ENCODE measurements at regions not wholly inside any gene's neighbourhood (a gene's known extent, or its start where the extent isn't known, plus 50 kb on each side); places are given as distances from the start of the nearest gene placed in this dataset.

- Mint-ChIP-seq H3K36me3 (ENCODE audit: insufficient read depth, unreplicated experiment) (no peaks in the 10 kb centered on the region), H3K27me3 (ENCODE audit: unreplicated experiment) (no peaks in the 10 kb centered on the region), H3K9me3 (ENCODE audit: low read depth, unreplicated experiment) (no peaks in the 10 kb centered on the region), H3K4me3 (ENCODE audit: low read depth, unreplicated experiment) (no peak overlapping the region), H3K27ac (ENCODE audit: unreplicated experiment) (no peak overlapping the region), H3K4me1 (ENCODE audit: low read depth, unreplicated experiment) (no peaks in the 10 kb centered on the region)
- CTCF ChIA-PET = no interaction called here
- no TSS peak for BruUV-seq (replicated peaks)
- DNase-seq = no peak
- no peak for TF ChIP-seq CTCF (IDR thresholded peaks at IDR 0.05; ENCODE audit: unreplicated experiment)
- intact Hi-C loops (cut with micrococcal nuclease; ENCODE audit: unreplicated experiment) = no loop called here
Measured at GRCh38 chr13:70816853-70817252, 708.6 kb upstream of the KLHL1 start.

GRCh38 chr13:70814684-70815083 lies 706.4 kb upstream of the KLHL1 start:
- no peaks in the 10 kb centered on the region for H3K36me3 Mint-ChIP-seq (ENCODE audit: insufficient read depth, unreplicated experiment)
- no peak for TF ChIP-seq CTCF (IDR thresholded peaks at IDR 0.05; ENCODE audit: unreplicated experiment)
- no TSS peak for BruUV-seq (replicated peaks)
- H3K4me3 Mint-ChIP-seq (ENCODE audit: low read depth, unreplicated experiment) = no peak overlapping the region
- no peak for DNase-seq
- intact Hi-C loops (cut with micrococcal nuclease; ENCODE audit: unreplicated experiment) = no loop called here
- CTCF ChIA-PET = no interaction called here
- no peaks in the 10 kb centered on the region for H3K4me1 Mint-ChIP-seq (ENCODE audit: low read depth, unreplicated experiment)
- no peak overlapping the region for H3K27ac Mint-ChIP-seq (ENCODE audit: unreplicated experiment)
- no peaks in the 10 kb centered on the region for H3K9me3 Mint-ChIP-seq (ENCODE audit: low read depth, unreplicated experiment)
- no peaks in the 10 kb centered on the region for H3K27me3 Mint-ChIP-seq (ENCODE audit: unreplicated experiment)

- Mint-ChIP-seq H3K9me3 (ENCODE audit: low read depth, unreplicated experiment) (no peaks in the 10 kb centered on the region), H3K36me3 (ENCODE audit: insufficient read depth, unreplicated experiment) (no peaks in the 10 kb centered on the region), H3K27ac (ENCODE audit: unreplicated experiment) (no peak overlapping the region), H3K4me1 (ENCODE audit: low read depth, unreplicated experiment) (no peaks in the 10 kb centered on the region), H3K4me3 (ENCODE audit: low read depth, unreplicated experiment) (no peak overlapping the region), H3K27me3 (ENCODE audit: unreplicated experiment) (no peaks in the 10 kb centered on the region)
- TF ChIP-seq CTCF (IDR thresholded peaks at IDR 0.05; ENCODE audit: unreplicated experiment) = no peak
- intact Hi-C loops (cut with micrococcal nuclease; ENCODE audit: unreplicated experiment) = no loop called here
- CTCF ChIA-PET = no interaction called here
- no peak for DNase-seq
- no TSS peak for BruUV-seq (replicated peaks)
Measured at GRCh38 chr13:70812481-70812880, 704.2 kb upstream of the KLHL1 start.

- no peak overlapping the region for H3K4me3 Mint-ChIP-seq (ENCODE audit: low read depth, unreplicated experiment)
- no peaks in the 10 kb centered on the region for H3K4me1 Mint-ChIP-seq (ENCODE audit: low read depth, unreplicated experiment)
- no peaks in the 10 kb centered on the region for H3K27me3 Mint-ChIP-seq (ENCODE audit: unreplicated experiment)
- H3K9me3 Mint-ChIP-seq (ENCODE audit: low read depth, unreplicated experiment) = no peaks in the 10 kb centered on the region
- TF ChIP-seq CTCF (IDR thresholded peaks at IDR 0.05; ENCODE audit: unreplicated experiment) = no peak
- no peaks in the 10 kb centered on the region for H3K36me3 Mint-ChIP-seq (ENCODE audit: insufficient read depth, unreplicated experiment)
- intact Hi-C loops (cut with micrococcal nuclease; ENCODE audit: unreplicated experiment) = no loop called here
- no peak overlapping the region for H3K27ac Mint-ChIP-seq (ENCODE audit: unreplicated experiment)
- no peak for DNase-seq
- CTCF ChIA-PET = no interaction called here
- no TSS peak for BruUV-seq (replicated peaks)
Measured at GRCh38 chr13:70809588-70809987, 701.3 kb upstream of the KLHL1 start.

- Mint-ChIP-seq H3K36me3 (ENCODE audit: insufficient read depth, unreplicated experiment) (no peaks in the 10 kb centered on the region), H3K9me3 (ENCODE audit: low read depth, unreplicated experiment) (no peaks in the 10 kb centered on the region), H3K4me1 (ENCODE audit: low read depth, unreplicated experiment) (no peaks in the 10 kb centered on the region), H3K27ac (ENCODE audit: unreplicated experiment) (no peak overlapping the region), H3K27me3 (ENCODE audit: unreplicated experiment) (no peaks in the 10 kb centered on the region), H3K4me3 (ENCODE audit: low read depth, unreplicated experiment) (no peak overlapping the region)
- BruUV-seq (replicated peaks) = no TSS peak
- intact Hi-C loops (cut with micrococcal nuclease; ENCODE audit: unreplicated experiment) = no loop called here
- CTCF ChIA-PET = no interaction called here
- no peak for TF ChIP-seq CTCF (IDR thresholded peaks at IDR 0.05; ENCODE audit: unreplicated experiment)
- no peak for DNase-seq
Measured at GRCh38 chr13:70798385-70798784, 690.1 kb upstream of the KLHL1 start.

Measured in Calu3 (cell line).